Prostate gland (tissue), 2 donors: ENCODE measurements at regions not wholly inside any gene's neighbourhood (a gene's known extent, or its start where the extent isn't known, plus 50 kb on each side); places are given as distances from the start of the nearest gene placed in this dataset.

ENCODE experiments used
- POLR2A ChIP-seq: fragments of 450-650 bp; IDR thresholded peaks from one replicate; pipeline ENCODE4 v1.6.1; 2016; ENCODE audit warnings: antibody characterized with exemption, mild to moderate bottlenecking
- POLR2AphosphoS5 ChIP-seq: sonication (generic); formaldehyde crosslinking; IDR thresholded peaks from one replicate; pipeline ENCODE4 v1.6.1; 2017; ENCODE audit warnings: antibody characterized with exemption
- TF ChIP-seq, protein P1 (sequence below), 4 experiments: fragments of 200-600 bp in 2 of 4; fragments of 450-650 bp in 2 of 4; sonication (generic) in 2 of 4; IDR thresholded peaks; 1 replicate in 3 of 4; 2 replicates in 1 of 4; pipeline ENCODE4 v1.5.1; 2016 to 2019; ENCODE audit warnings: antibody characterized with exemption in 4 of 4, mild to moderate bottlenecking in 2 of 4, moderate library complexity in 2 of 4

- TF ChIP-seq POLR2AphosphoS5, result no peak
- TF ChIP-seq, protein P1, sequence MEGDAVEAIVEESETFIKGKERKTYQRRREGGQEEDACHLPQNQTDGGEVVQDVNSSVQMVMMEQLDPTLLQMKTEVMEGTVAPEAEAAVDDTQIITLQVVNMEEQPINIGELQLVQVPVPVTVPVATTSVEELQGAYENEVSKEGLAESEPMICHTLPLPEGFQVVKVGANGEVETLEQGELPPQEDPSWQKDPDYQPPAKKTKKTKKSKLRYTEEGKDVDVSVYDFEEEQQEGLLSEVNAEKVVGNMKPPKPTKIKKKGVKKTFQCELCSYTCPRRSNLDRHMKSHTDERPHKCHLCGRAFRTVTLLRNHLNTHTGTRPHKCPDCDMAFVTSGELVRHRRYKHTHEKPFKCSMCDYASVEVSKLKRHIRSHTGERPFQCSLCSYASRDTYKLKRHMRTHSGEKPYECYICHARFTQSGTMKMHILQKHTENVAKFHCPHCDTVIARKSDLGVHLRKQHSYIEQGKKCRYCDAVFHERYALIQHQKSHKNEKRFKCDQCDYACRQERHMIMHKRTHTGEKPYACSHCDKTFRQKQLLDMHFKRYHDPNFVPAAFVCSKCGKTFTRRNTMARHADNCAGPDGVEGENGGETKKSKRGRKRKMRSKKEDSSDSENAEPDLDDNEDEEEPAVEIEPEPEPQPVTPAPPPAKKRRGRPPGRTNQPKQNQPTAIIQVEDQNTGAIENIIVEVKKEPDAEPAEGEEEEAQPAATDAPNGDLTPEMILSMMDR (IDR thresholded peaks at IDR 0.05), result no peak
- TF ChIP-seq POLR2A, result no peak
These were observed 632.3 kb downstream of the TLE4 start for GRCh38 chr9:80204054-80204453.
